Omental fat pad (tissue), 3 donors: ENCODE measurements at regions not wholly inside any gene's neighbourhood (a gene's known extent, or its start where the extent isn't known, plus 50 kb on each side); places are given as distances from the start of the nearest gene placed in this dataset.
"Not testable (repeated sequence)": the region's sequence is repeated elsewhere in the genome, so short reads cannot be mapped to it uniquely, and the experiment has no call there.

Experiments used
- ATAC-seq: fragments of 150-250 bp; one replicate; pipeline ENCODE4 v1.9.1; 2016; ENCODE audit warnings: mild to moderate bottlenecking, moderate library complexity; ENCODE audit not compliant: low FRiP score
- DNase-seq: peaks from one replicate; pipeline ENCODE4 v3.0.0-alpha.2; 2019; ENCODE audit warnings: low spot score
- CTCF ChIP-seq, 3 donors: fragments of 450-650 bp; IDR thresholded peaks; one replicate each; pipeline ENCODE4 v1.5.1; 2016 to 2017; ENCODE audit warnings: antibody characterized with exemption in 3 of 3, mild to moderate bottlenecking in 3 of 3, moderate library complexity in 2 of 3

- DNase-seq = no peak
- no peak for ATAC-seq
- no peak for TF ChIP-seq CTCF (IDR thresholded peaks at IDR 0.05)
Measured at GRCh38 chr9:72459308-72459707, 62.1 kb upstream of the TMC1 start.

GRCh38 chr9:72458153-72458552, 63.3 kb upstream of the TMC1 start:
- DNase-seq = no peak
- ATAC-seq = no peak
- TF ChIP-seq CTCF (IDR thresholded peaks at IDR 0.05) = no peak

DNA sequence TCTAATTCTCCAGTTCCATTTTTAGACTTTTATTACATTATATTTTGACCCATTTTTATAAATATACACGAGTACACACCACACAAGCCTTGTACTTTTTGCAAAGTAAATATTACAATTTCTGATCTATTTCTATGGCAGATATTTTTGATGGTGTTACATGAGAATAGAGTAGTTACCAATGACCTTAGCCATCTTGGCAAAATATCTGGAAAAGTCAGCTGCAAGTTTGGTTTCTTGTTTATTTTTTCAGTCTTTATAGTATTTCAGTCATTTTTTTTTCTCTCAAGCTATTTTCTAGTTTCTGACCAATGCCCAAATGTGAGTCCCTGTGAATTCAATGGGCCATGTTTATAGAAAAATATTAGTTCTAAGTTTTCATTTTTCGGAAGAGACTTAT, 64.0 kb upstream of the TMC1 start:
- no peak for TF ChIP-seq CTCF (IDR thresholded peaks at IDR 0.05)
- ATAC-seq (no peak), DNase-seq (no peak)

DNA sequence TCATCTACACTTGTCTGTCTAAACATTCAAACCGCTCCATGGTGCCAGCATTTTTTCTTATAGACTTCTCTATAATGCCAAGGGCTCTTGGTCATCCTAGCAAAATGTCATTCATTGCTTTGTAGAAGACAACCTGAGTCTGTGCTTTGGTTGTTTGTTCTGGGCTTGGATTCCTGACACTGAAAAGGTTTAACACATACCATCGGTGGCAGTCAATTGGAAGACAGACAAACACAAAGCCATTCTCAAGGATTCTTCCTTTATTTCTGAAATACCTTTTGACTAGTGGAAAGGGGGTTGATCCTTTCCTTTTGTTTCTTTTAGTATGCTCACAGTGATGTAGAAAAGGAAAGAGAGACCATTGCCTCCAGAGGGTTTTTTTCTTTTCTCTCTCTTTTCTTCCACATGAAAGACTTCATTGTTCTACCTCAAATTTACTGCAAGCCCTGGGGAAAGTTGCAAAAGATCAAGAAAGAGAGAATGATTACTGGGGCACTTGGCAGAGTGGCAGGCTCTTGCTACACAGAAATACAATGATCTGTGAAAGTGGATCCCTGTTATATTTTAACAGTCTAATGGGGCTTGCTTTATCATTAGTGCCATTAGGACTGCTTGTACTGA, 66.4 kb upstream of the TMC1 start:
- ATAC-seq = no peak
- DNase-seq = no peak
- no peak for TF ChIP-seq CTCF (IDR thresholded peaks at IDR 0.05)

GRCh38 chr9:72453797-72454196, 67.6 kb upstream of the TMC1 start:
- no peak for DNase-seq
- ATAC-seq = no peak
- no peak for TF ChIP-seq CTCF (IDR thresholded peaks at IDR 0.05)

DNA sequence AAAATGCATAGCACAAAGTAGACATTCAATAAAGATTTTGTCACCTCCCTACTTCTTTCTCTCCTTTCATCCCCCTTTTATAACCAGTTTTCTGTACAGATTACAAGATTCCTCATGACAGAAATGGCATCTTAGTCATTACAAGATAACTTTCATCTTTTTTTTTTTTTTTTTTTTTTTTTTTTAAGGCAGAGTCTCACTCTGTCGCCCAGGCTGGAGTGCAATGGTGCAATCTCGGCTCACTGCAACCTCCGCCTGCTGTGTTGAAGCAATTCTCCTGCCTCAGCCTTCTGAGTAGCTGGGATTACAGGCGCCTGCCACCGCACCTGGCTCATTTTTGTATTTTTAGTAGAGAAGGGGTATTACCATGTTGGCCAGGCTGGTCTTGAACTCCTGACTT, 75.2 kb upstream of the TMC1 start:
- DNase-seq, ATAC-seq: not testable (repeated sequence)

DNA sequence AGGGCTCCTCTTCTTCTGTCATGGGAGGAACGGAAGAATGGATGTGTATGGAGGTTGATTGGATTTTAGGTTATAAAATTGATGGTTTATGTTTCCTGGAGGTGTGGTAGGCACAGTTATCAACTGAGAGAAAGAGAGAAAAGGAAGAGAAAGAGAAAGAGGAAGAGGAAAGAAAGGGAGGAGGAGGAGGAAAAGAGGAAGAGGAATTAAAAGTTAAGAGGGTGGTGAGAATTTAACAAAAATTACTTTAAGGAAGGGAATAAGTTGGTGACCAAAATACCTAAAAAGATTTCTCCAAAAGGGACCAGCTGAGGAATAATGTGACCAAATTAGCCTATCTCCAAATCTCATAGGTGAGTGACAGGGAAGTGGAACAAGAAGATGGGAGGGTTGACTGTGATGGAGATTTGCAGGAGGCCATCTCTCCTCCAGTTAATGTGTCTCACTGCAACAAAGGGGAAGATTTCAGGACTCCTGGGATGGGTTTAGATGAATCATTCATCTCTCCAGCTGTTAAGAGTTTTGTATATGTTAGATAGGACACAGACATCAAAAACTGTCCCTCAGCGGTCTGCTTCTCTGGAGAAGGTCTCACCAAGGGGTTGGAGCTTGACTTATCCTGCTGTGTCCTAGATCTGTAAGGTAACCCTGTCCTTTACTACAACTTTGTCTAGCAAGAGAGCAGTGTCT, 76.0 kb upstream of the TMC1 start:
- ATAC-seq (no peak), DNase-seq (no peak)
- TF ChIP-seq CTCF (IDR thresholded peaks at IDR 0.05) = no peak
